ENCODE measurements at regions not wholly inside any gene's neighbourhood (a gene's known extent, or its start where the extent isn't known, plus 50 kb on each side); places are given as distances from the start of the nearest gene placed in this dataset.

DNA sequence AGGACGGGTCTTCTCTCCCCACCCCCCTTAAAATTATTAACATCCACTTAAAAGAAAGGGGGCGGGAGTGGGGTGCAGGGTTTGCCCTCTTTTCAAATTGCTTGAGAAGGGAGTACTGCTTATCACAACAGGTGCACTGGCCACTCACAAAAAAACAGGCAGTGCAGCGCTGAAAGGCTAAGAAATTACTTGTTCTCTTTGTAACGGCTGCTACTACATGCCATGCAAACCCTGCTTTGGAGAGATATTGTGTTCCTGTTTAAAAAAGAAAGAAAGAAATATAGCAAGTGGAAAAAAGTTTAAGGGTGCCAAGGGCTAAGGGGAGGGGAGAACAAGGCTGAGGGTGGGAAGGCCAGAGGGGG lies 312.7 kb upstream of the JARID2 start:
- TF ChIP-seq CTCF (IDR thresholded peaks at IDR 0.05 in 4 of 5, conservative IDR thresholded peaks at IDR 0.05 in 1 of 5), result no peak
- no peak for TF ChIP-seq POLR2A (IDR thresholded peaks at IDR 0.05)
